HG03135 (cell line): ENCODE measurements at regions not wholly inside any gene's neighbourhood (a gene's known extent, or its start where the extent isn't known, plus 50 kb on each side); places are given as distances from the start of the nearest gene placed in this dataset.
A peak's percentile ranks its signal among the peaks of the same experiment; 100 is the strongest.
"Not testable (repeated sequence)": the region's sequence is repeated elsewhere in the genome, so short reads cannot be mapped to it uniquely, and the experiment has no call there.

Experiments
- ATAC-seq: cut with Tn5 transposase; IDR thresholded peaks from one replicate; pipeline ENCODE4 v1.9.1; 2021; ENCODE audit warnings: mild to moderate bottlenecking, moderate library complexity; ENCODE audit not compliant: unreplicated experiment

DNA sequence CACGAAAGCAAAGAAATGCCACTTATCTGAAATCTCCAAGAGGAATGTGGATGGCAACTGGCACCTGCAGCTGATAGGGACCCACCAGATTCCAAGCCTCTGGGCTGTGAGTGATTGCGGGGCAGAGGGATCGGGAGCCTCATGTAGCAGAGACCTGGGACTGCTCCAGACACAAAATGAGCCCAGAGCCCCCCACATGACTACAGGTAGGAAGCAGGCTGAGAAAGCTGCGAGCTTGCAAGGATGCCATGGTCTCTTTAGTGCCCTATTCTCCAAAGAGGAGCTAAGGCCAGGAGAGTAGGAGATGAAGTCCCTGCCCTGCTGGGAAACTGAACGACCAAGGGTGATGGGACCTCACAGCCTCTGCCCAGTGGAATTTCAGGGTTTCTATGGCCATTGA lies 305.4 kb upstream of the CHRNA7 start:
- not testable (repeated sequence) for ATAC-seq

DNA sequence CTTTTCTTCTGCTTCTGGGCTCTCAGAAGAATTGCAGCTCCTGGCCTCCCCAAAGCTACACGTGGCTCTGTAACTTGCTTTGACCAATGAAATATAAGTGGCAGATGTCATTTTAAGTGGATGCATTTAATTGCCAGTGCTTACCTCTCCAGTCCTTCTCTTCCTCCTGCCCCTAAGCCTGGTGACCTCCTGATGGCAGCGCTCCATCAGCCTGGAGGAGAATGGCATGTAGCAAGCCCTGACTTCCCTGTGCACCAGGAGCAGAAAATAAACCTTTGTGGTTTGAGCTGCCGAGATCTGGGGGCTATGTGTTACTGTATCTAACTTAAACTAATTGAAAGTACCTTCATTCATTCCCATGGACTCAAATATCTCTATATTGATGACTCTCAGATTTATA lies 304.7 kb upstream of the CHRNA7 start:
- not testable (repeated sequence) for ATAC-seq

DNA sequence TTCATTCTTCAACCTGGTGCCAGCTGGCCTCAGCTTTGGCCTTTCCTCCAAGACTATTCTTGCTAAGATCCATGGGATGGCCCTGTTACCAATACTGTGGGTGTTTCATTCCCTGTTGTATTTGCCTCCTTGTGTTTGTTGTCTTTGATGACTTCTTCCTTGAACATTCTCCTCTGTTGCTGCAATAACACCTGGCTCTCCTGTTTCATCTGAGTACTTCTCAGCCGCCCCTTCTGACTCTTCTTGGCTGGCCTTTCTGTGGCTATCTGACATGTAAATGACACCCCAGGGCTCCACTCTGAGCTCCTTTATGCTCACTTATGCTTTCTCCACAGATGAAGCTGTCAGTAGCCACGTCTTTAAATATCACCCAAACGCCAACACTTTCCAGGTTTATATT lies 302.7 kb upstream of the CHRNA7 start:
- no peak for ATAC-seq

DNA sequence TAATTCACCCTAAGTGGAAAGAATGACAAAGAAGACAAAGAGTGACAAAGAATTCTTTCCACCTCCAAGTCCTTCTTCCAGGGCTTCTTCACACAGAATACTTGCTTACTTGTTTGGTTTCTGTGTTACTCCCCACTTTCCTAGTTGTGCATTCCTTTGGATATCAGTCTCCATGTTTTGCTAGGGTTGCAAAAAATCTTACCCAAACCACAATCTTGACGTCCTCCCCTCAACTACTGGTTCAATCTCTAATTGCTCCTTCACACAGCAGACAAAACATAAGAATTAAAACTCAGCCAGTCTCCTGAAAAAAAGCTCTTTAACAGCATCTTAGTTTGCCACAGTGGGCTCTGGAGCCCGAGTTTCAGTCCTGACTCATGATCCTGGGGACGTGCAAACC lies 297.6 kb upstream of the CHRNA7 start:
- no peak for ATAC-seq

DNA sequence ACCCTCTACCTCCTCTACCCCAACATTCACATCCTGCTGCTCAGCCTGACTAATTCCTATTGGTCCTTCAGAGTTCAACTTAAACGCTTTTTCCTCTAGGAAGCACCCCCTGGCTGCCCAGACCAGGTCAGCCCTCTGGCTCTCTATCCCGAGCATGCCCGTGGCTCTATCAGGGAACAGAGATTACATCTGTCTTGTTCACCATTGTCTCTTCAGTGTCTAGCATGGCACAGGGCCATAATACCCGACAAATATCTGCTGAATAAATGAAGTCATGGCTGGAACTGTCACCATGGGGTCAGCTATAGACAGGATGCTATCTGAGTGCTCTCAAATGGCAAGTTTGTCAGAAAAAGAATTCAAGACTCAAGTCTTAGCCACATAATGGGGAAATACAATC lies 296.9 kb upstream of the CHRNA7 start:
- no peak for ATAC-seq

DNA sequence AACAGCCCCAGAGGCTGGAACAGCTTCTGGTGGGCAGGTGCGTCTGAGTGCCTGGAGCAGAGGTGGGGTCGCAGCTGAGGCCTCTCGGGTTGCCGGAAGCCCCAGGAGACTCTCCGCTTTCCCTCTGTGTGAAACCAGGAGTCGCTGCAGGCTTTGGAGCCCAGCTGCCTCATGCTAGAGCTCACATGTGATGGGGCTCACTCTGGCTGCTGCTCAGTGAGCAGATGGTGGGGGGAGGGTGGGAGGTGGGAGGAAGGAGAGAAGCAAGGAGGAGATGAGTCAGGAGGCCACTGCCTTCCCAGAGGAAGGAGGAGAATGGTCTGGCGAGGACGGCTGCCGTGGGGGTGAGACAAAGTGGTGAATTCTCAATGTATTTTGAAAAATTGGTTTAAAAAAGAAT lies 290.1 kb upstream of the CHRNA7 start:
- no peak for ATAC-seq

DNA sequence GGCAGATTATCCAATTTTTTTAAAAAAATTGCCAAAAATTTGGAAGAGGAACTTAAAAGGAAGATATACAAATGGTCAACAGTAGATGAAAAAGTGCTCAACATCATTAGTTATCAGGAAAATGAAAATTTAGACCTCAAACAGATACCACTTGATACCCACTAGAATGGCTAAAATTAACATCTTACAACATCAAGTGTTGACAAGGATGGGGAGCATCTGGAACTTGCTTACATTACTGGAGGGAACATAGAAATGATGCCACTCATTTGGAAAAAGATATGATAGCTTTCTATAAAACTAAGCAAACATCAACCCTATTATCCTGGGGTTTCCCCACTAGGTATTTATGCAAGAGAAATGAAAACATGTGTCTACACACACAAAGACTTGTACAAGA lies 284.5 kb upstream of the CHRNA7 start:
- no peak for ATAC-seq

DNA sequence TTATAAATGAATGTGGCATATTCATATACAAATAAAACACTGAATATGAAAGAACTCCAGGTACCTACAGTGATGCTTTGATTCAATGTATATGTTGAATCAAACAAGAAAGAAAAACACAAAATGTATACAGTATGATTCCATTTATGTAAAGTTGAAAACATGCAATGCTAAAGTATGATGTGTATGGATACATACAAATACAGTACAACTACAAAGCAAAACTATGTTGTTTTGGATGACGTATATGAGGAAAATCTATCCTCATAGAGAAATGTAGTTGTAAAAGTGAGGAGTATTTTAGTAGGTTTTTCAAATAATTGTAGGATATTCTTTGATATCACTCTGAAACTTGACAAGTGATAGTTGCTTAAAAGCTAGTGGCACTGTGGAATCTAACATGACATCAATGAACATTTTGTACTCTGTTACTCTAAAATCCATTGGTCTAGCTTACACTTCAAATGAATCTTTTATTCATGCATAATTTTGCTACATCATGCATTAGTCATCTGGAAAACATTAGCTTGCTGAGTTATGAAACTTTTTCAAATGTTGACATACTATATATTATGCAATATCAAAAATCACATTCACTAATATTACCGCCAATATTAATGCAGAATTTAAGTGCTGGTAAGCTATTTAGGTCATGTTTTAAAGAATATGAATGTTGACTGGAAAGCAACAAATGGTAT lies 278.1 kb upstream of the CHRNA7 start:
- ATAC-seq, result no peak

DNA sequence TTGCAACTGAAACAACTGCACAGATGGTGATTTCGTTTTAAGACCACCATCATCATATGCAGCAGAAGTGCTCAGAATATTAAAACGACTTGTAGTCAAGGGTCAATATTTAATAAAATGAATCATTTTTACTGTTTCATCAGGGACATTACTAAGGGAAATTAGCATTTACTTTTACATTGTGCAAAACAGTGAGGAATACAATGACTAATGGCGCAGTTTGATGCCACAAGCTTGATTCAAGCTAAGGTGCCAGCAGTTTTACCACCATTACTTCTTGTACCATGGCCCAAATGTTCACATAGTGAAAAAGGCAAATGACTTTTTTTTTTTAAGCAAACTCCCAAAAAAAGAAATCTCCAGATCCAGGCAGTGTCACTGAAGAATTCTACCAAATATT lies 277.4 kb upstream of the CHRNA7 start:
- no peak for ATAC-seq

DNA sequence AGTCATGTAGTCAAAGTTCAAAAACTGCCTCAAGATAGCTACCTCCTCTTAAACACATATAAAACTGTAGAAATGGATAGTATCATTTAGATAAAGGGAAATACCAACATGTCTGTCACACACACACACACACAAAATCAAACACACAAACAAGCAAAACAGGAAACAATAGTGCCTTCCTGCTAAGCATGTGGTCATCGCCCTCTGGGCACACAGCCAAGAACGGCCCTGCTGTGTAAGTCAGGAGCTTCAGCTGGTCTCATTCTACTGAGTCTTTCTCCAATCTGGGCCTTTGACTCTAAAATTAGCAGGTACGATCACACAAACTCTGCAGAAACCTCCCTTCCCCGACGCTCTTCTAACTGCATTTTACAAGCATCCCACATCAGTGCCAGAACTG lies 272.2 kb upstream of the CHRNA7 start:
- ATAC-seq, result no peak

DNA sequence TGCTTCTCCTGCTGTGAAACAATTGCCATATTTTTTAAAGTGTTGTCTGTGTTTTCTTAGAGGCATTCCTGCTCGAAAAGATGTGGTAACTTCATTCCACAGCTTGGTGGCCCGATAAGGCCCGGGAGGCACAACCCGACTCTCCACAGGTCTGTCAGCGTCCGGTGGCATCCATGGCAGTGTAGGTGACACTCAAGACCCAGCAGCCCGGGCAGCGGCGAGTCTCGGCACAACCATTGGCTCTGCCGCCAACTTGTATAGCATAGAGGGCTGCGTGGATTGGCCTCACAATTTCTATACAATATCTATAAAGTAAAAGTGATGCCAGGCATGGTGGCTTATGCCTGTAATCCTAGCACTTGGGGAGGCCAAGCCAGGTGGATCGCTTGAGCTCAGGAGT lies 262.3 kb upstream of the CHRNA7 start:
- ATAC-seq, result no peak

DNA sequence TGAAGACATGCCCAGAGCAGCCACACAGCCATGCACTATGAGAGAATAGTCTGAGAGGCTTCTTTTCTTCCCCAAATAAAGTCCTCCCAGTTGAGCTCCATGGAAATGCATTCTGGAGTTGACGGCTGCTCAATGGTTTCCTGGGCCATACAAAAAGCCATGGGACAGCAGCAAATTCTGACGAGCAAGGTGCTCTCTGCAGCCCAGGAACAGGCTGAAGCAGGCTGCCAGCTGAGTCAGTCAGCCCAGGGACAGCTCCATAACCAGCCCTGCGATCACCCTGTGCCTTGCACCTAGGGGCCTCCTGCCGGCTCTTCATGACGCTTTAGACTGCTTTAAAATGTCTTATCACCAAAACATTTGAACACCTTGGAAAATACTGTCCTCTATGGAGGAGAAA lies 256.3 kb upstream of the CHRNA7 start:
- ATAC-seq, result no peak

DNA sequence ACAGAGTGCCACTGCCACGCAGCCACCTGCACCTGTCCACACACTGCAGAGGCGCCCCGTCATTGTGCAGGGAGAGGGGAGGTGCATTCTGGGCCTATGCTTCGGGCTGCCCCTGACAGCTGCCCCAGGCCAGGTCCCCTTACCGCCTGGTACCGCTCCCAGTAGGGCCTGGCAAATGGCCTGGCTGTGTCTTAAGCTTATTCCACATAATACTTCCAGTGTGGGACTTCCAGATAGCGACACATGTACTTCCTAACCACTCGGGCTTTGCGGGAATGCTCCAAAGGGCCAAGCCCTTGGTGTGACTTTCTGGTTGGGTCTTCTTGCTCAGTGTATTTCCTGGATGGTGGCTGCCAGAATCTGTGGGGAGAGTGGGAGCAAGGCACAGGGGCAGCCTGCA lies 254.3 kb upstream of the CHRNA7 start:
- no peak for ATAC-seq

DNA sequence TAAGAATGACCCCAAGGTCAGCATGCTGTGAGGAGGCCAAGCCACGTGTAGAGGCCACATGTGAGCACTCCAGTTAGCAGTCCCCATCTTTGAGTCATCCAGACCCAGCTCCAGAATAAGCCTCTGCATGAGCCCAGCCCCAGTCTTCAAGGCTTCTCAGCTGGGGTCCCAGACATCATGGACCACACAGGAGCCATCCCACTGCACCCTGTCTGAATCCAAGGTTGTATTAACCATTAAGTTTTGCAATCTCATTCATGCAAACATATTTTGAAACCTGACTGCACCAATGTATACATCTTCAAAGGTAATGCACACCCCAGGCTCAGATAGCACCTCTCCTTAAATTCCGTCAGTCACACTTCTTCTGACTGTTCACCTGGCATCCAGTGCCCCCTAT lies 249.1 kb upstream of the CHRNA7 start:
- no peak for ATAC-seq

DNA sequence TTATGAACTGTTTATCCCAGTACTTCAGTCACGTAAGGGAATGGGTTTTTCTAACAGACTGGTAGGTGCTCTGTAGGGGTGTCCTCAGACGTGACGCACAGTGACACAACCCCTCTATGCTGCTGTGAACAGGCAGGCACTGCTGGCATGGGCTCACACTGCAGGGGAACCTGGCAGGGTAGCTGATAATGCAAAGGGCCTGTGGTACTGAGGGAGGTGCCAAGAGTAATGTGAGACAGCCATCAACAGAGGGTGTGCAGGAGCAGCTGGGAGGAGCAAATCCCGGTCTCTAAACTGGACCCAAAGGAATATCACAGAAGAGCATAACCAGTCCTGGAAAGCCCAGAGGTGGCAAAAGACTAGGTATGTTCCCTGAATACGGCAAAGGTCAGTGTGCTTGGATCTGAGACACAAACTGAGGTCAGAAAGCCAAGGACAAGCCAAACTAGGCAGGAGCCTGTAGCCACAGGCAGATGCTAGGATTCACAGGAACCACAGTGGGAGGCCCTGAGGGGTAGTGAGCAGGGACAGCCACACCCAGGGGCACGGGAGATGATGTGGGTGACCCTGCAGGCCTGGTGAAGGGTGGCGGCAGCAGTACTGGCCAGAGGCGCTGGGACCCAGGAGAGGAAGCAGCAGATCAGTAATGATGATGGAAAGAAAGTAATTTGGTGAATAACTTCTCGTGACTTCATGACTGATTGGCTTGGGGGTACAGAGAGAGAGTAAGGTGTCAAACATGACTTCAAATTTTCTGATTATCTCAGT lies 248.1 kb upstream of the CHRNA7 start:
- no peak for ATAC-seq

DNA sequence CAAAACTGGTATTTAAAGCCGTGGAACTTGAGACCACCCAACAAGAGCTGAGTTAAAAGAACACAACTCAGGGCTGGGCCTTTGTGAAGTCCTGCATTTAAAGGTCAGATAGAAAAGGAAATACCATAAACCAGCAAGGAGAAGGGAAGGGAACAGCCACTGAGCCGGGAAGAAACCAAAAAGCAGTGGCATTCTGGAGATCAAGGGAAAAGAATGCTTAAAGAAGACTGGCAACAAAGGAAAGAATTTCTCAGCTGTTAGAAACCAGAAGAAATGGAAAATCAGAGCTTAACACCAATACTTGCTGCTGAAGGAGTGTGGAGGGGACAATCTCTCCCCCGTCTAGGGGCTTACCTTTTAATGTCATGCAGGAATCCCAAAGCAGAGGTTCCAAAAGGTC lies 247.4 kb upstream of the CHRNA7 start:
- ATAC-seq, result no peak

DNA sequence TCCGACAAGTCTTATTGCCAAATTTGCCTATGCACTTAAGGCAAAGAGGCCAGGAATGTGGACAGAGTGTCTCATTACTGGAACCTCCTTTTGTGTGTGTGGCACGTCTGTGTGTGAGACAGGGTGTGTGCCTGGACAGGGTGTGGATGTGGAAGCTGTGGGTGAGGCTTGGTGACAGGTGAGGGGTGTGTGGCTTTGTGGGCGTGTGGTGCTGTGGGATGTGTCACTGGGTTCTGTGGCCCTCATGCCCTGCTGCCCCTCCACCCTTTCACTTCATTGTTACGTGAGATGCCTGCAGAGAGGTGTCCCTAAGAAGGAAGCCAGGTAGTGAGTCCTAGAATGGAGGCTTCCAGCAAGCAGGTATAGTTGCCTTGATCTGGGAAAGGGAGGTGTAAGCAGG lies 244.0 kb upstream of the CHRNA7 start:
- ATAC-seq, result no peak

DNA sequence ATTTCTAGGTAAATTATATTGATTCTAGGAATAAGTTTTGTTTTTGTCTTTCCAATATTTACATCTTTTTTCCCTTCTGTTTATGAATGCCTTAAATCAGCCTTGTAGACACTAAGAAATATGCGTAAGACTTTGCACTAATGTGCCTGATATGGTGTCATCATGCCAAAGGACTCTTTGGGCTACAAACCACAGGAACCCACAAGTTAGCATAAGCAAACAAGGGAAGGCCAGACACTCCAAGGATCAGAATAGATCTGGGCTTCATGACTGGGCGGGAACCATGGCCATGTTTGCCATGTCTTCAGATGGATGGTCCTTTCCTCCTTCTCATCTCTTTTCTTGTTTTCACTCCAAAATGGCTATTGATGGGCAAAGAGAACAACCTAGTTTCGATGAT lies 242.2 kb upstream of the CHRNA7 start:
- no peak for ATAC-seq

DNA sequence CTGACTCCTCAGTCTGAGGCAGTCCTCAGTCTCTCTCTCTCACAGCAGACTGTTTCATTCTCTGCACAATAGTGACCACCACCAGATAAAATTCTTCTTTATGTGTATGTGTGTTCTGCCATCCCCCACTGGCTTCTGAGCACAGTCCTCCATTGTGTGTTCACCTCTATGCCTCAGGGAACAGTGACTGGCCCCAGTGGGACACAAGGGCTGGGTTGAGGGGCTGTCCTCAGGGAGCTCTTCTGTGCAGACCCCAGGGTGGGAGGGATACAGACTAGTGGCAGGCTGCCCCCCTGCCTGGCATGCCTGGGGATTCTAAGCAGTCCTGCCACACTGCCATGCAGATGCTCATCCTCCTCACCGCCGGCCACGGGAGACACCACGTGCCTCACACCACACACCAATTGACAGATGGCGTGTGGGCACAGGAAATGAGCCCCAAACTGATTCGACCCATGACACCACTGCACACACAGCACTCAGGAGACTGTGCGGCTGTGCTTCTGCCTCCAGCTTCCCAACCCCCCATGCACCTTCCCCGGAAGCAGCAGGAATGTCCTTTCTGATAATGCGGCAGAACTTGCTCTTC lies 237.6 kb upstream of the CHRNA7 start:
- no peak for ATAC-seq

DNA sequence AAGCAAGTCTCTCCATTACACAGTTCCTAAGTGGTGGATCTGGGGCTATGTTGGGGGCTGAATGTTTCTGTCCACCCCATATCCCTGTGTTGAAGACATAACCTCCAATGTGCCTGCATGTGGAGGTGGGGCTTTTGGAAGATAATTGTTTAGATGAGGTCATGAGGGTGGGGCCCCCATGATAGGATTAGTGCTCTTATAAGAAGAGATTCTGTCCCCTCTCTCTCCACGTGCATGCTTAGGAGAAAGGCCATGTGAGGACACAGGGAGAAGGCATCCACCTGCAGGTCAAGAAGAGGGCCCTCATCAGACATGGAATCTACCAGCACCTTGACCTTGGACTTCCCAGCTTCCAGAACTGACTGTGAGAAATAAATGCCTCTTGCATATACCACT lies 231.0 kb upstream of the CHRNA7 start:
- no peak for ATAC-seq

DNA sequence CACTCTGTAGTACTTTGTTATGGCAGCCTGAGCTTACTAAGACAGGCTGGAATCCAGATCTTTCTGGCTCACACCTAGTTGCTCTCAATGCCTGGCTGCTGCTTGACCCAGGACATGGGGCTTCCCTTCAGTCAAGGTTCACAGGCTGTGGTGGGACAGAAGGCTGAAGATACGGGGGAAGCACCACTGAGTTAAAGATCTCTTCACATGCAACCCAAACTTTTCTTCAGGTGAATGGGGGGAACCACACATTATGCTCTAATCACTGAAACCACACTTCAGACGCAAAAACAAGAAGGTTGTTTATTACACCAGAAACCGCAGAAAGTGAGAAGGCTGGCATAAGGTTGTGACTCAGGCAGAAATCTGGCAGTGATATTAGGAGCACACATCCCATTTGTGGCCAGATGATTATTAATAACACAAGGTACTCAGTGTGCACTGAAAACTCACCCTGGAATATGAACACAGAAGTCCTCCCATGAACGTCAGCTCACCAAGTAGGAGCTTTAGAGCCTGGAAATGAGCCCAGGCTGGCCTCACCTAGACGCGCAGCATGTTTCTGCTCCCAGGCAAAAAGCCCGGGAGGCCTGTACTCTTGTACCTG lies 230.5 kb upstream of the CHRNA7 start:
- ATAC-seq, result peak; percentile 75

DNA sequence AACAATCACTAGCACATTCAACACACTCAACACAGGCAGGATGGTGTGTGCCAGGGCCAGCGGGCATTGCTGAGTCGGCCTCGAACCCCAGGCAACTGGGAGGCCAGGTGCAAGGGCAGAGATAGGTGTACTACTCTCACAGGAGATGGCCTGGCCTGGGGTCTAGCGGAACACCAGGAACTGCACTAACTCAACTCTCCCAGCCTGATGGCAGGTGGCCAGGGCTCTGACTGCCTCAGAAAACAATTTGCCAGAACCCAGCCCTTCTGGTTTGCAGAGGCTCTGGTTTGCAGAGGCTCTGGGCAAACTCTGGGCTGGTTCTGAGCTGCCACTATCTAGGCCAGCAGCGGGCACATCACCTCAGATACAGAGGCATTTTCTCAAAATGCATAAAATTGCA lies 229.2 kb upstream of the CHRNA7 start:
- no peak for ATAC-seq
